DND-41 (cell line): ENCODE measurements at regions not wholly inside any gene's neighbourhood (a gene's known extent, or its start where the extent isn't known, plus 50 kb on each side); places are given as distances from the start of the nearest gene placed in this dataset.
"Not testable (repeated sequence)": the region's sequence is repeated elsewhere in the genome, so short reads cannot be mapped to it uniquely, and the experiment has no call there.

Experiments used
- ATAC-seq: fragments of 200-7000 bp; cut with Tn5 transposase; 3 replicates; pipeline ENCODE4 v1.9.1; 2021; ENCODE audit warnings: low read depth; ENCODE audit not compliant: insufficient read depth
- DNase-seq: peaks from one replicate; pipeline ENCODE4 v3.0.0-alpha.2; 2020
- H2AFZ ChIP-seq: 2 replicates; pipeline ENCODE4 v1.6.0; 2012; ENCODE audit warnings: low read depth, low read length
- H3K27ac ChIP-seq: 2 replicates; pipeline ENCODE4 v1.5.1; 2012; ENCODE audit warnings: low read length, inconsistent platforms
- H3K27me3 ChIP-seq: fragments of 200-600 bp; sonication (generic); 2 replicates; pipeline ENCODE4 v1.6.0; 2012; ENCODE audit warnings: low read length, mild to moderate bottlenecking, inconsistent platforms; ENCODE audit not compliant: insufficient read depth, poor library complexity
- H3K36me3 ChIP-seq: 2 replicates; pipeline ENCODE4 v1.5.1; 2012; ENCODE audit warnings: low read length, inconsistent platforms; ENCODE audit not compliant: insufficient read depth
- H3K4me1 ChIP-seq: 2 replicates; pipeline ENCODE4 v1.5.1; 2012; ENCODE audit warnings: mild to moderate bottlenecking, low read length; ENCODE audit not compliant: insufficient read depth
- H3K4me2 ChIP-seq: 2 replicates; pipeline ENCODE4 v1.6.0; 2012; ENCODE audit warnings: mild to moderate bottlenecking, moderate library complexity, low read length, inconsistent platforms; ENCODE audit not compliant: insufficient read depth
- H3K4me3 ChIP-seq, 2 experiments: fragments of 200-600 bp in 1 of 2; shearing (Covaris generic) in 1 of 2; 2 replicates each; pipeline ENCODE4 v1.5.1; 2012 to 2016; ENCODE audit warnings: inconsistent platforms in 2 of 2, low read length in 2 of 2, mild to moderate bottlenecking in 2 of 2, low read depth in 1 of 2, moderate library complexity in 1 of 2
- H3K79me2 ChIP-seq: 2 replicates; pipeline ENCODE4 v1.6.0; 2012; ENCODE audit warnings: low read length, inconsistent platforms; ENCODE audit not compliant: insufficient read depth
- H3K9ac ChIP-seq: 2 replicates; pipeline ENCODE4 v1.6.0; 2012; ENCODE audit warnings: low read depth, mild to moderate bottlenecking, inconsistent platforms, low read length, moderate library complexity
- H3K9me3 ChIP-seq: 2 replicates; pipeline ENCODE4 v1.5.1; 2012; ENCODE audit warnings: low read length, moderate library complexity, mild to moderate bottlenecking, inconsistent platforms; ENCODE audit not compliant: insufficient read depth, severe bottlenecking
- H4K20me1 ChIP-seq: 2 replicates; pipeline ENCODE4 v1.6.0; 2012; ENCODE audit warnings: low read length; ENCODE audit not compliant: insufficient read depth
- CTCF ChIP-seq: IDR thresholded peaks from 2 replicates; pipeline ENCODE4 v1.5.1; 2012; ENCODE audit warnings: borderline replicate concordance, low read length, moderate library complexity, mild to moderate bottlenecking; ENCODE audit not compliant: poor library complexity, severe bottlenecking; ENCODE audit errors: extremely low read depth
- EZH2 ChIP-seq: IDR thresholded peaks from 3 replicates; pipeline ENCODE4 v1.6.1; 2012; ENCODE audit warnings: borderline replicate concordance, low read depth, mild to moderate bottlenecking, moderate library complexity, low read length, inconsistent platforms; ENCODE audit not compliant: severe bottlenecking

GRCh38 chr6:11847515-11848345 lies 69.1 kb upstream of the ADTRP start:
- Histone ChIP-seq H3K4me1 (no peaks in the 10 kb centered on the region), H3K4me2 (no peak overlapping the region), H4K20me1 (no peaks in the 10 kb centered on the region), H3K9ac (no peak overlapping the region), H3K36me3 (no peaks in the 10 kb centered on the region), H2AFZ (no peak overlapping the region), H3K27ac (no peak overlapping the region), H3K27me3 (no peaks in the 10 kb centered on the region), H3K4me3 (no peak overlapping the region), H3K79me2 (no peaks in the 10 kb centered on the region), H3K9me3 (no peaks in the 10 kb centered on the region)
- DNase-seq (no peak), ATAC-seq (no peak)
- TF ChIP-seq CTCF (no peak), EZH2 (no peak)

GRCh38 chr6:11847068-11847467 lies 68.5 kb upstream of the ADTRP start:
- DNase-seq, H3K9ac ChIP-seq, ATAC-seq, H3K27me3 ChIP-seq, H3K4me1 ChIP-seq, H3K4me3 ChIP-seq, H2AFZ ChIP-seq, H4K20me1 ChIP-seq, H3K36me3 ChIP-seq, H3K79me2 ChIP-seq, H3K9me3 ChIP-seq, H3K27ac ChIP-seq, H3K4me2 ChIP-seq: not testable (repeated sequence)

GRCh38 chr6:11845664-11846577 lies 67.3 kb upstream of the ADTRP start:
- Histone ChIP-seq H4K20me1 (no peaks in the 10 kb centered on the region), H3K9ac (no peak overlapping the region), H3K79me2 (no peaks in the 10 kb centered on the region), H3K4me3 (no peak overlapping the region), H3K4me1 (no peaks in the 10 kb centered on the region), H3K4me2 (no peak overlapping the region), H3K36me3 (no peaks in the 10 kb centered on the region), H3K9me3 (no peaks in the 10 kb centered on the region), H3K27me3 (no peaks in the 10 kb centered on the region), H3K27ac (no peak overlapping the region), H2AFZ (no peak overlapping the region)
- DNase-seq (no peak), ATAC-seq (no peak)
- TF ChIP-seq CTCF (no peak), EZH2 (no peak)

- H4K20me1 ChIP-seq, H3K36me3 ChIP-seq, H3K9ac ChIP-seq, H3K4me2 ChIP-seq, H3K27ac ChIP-seq, H3K79me2 ChIP-seq, ATAC-seq, H3K9me3 ChIP-seq, H3K4me3 ChIP-seq, DNase-seq, H3K4me1 ChIP-seq, H2AFZ ChIP-seq, H3K27me3 ChIP-seq: not testable (repeated sequence)
Measured at GRCh38 chr6:11842795-11843194, 64.2 kb upstream of the ADTRP start.
